ENCODE measurements at regions not wholly inside any gene's neighbourhood (a gene's known extent, or its start where the extent isn't known, plus 50 kb on each side); places are given as distances from the start of the nearest gene placed in this dataset.

DNA sequence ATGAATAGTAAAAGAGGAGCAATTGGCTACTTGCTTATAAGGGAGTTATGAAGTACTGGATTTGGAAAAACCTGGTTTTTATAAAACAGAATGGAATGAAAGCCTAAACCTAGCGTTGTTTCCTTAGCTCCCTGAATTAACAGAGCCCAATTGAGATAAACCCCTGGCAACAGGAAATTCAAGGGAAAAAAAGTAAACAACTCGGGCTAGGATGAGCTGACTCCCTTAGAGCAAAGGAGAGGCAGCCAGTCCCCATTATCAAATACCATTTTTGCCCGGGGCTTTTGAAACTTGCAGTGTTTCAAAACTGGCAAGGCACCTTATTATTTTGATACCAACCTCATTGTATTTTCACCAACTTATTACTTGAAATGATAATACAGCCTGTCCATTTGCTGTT lies 587.5 kb downstream of the CD109 start:
- H3K9me3 ChIP-seq (ENCODE audit: low read depth, low read length): no peaks in the 10 kb centered on the region
- TF ChIP-seq, protein P1, sequence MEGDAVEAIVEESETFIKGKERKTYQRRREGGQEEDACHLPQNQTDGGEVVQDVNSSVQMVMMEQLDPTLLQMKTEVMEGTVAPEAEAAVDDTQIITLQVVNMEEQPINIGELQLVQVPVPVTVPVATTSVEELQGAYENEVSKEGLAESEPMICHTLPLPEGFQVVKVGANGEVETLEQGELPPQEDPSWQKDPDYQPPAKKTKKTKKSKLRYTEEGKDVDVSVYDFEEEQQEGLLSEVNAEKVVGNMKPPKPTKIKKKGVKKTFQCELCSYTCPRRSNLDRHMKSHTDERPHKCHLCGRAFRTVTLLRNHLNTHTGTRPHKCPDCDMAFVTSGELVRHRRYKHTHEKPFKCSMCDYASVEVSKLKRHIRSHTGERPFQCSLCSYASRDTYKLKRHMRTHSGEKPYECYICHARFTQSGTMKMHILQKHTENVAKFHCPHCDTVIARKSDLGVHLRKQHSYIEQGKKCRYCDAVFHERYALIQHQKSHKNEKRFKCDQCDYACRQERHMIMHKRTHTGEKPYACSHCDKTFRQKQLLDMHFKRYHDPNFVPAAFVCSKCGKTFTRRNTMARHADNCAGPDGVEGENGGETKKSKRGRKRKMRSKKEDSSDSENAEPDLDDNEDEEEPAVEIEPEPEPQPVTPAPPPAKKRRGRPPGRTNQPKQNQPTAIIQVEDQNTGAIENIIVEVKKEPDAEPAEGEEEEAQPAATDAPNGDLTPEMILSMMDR (IDR thresholded peaks at IDR 0.05; ENCODE audit: extremely low read depth, low read depth, low read length): no peak
- H3K27ac ChIP-seq (ENCODE audit: low read depth, low read length): no peak overlapping the region
- no peaks in the 10 kb centered on the region for H3K79me2 ChIP-seq (ENCODE audit: insufficient read depth, low read length)
- H4K20me1 ChIP-seq (ENCODE audit: insufficient read depth, low read length): no peaks in the 10 kb centered on the region
- H2AFZ ChIP-seq (ENCODE audit: low read length): no peak overlapping the region
- H3K4me3 ChIP-seq (ENCODE audit: insufficient read depth, low read length): no peak overlapping the region
- no peaks in the 10 kb centered on the region for H3K36me3 ChIP-seq (ENCODE audit: insufficient read depth, low read length)
- no peaks in the 10 kb centered on the region for H3K27me3 ChIP-seq (ENCODE audit: insufficient read depth, low read length)
- no peak overlapping the region for H3K4me2 ChIP-seq (ENCODE audit: insufficient read depth, low read length)
- DNase-seq (ENCODE audit: insufficient read length, low spot score, missing footprints): no peak
- no peaks in the 10 kb centered on the region for H3K4me1 ChIP-seq (ENCODE audit: insufficient read depth, low read length)

GRCh38 chr6:74282143-74282689 lies 586.2 kb downstream of the CD109 start:
- no peak overlapping the region for H3K4me3 ChIP-seq (ENCODE audit: insufficient read depth, low read length)
- no peak overlapping the region for H2AFZ ChIP-seq (ENCODE audit: low read length)
- DNase-seq (ENCODE audit: insufficient read length, low spot score, missing footprints): peak; percentile 13
- H3K9me3 ChIP-seq (ENCODE audit: low read depth, low read length): no peaks in the 10 kb centered on the region
- H3K27me3 ChIP-seq (ENCODE audit: insufficient read depth, low read length): no peaks in the 10 kb centered on the region
- H3K79me2 ChIP-seq (ENCODE audit: insufficient read depth, low read length): no peaks in the 10 kb centered on the region
- H3K27ac ChIP-seq (ENCODE audit: low read depth, low read length): no peak overlapping the region
- H3K4me2 ChIP-seq (ENCODE audit: insufficient read depth, low read length): no peak overlapping the region
- no peaks in the 10 kb centered on the region for H3K36me3 ChIP-seq (ENCODE audit: insufficient read depth, low read length)
- TF ChIP-seq, protein P1 (IDR thresholded peaks at IDR 0.05; ENCODE audit: extremely low read depth, low read depth, low read length): no peak
- H4K20me1 ChIP-seq (ENCODE audit: insufficient read depth, low read length): no peaks in the 10 kb centered on the region
- H3K4me1 ChIP-seq (ENCODE audit: insufficient read depth, low read length): no peaks in the 10 kb centered on the region

DNA sequence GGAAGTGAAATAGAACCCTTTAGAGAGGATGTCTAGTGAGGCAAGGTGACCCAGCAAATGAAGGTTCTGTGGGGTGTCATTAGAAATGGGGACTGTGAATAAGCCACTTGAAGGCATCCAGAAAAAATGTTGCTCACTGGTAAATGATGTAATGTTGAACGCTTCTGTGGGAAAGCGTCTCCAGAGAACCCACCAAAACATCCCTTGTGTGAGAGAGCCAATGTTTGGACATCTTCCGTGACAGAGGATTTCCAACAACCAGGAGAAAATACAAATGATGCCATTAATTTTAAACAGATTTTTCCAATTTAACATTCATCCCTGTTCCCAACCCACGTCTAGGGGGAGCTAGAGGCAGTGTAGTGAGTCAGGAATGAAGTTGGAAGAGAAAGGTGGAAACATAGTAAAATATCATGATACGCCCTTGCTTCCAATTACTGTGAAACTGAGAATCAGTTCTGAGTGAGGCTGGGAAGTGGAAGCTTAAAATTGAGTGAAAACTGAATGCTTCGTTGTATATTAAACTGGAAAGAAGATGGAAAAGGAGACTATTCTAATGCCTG lies 584.2 kb downstream of the CD109 start:
- no peaks in the 10 kb centered on the region for H3K4me1 ChIP-seq (ENCODE audit: insufficient read depth, low read length)
- TF ChIP-seq, protein P1 (IDR thresholded peaks at IDR 0.05; ENCODE audit: extremely low read depth, low read depth, low read length): peak; percentile 48
- H3K9me3 ChIP-seq (ENCODE audit: low read depth, low read length): no peaks in the 10 kb centered on the region
- DNase-seq (ENCODE audit: insufficient read length, low spot score, missing footprints): peak; percentile 50
- no peak overlapping the region for H3K4me2 ChIP-seq (ENCODE audit: insufficient read depth, low read length)
- no peaks in the 10 kb centered on the region for H3K79me2 ChIP-seq (ENCODE audit: insufficient read depth, low read length)
- no peaks in the 10 kb centered on the region for H3K36me3 ChIP-seq (ENCODE audit: insufficient read depth, low read length)
- H3K4me3 ChIP-seq (ENCODE audit: insufficient read depth, low read length): no peak overlapping the region
- peak overlapping the region; percentile 7 for H2AFZ ChIP-seq (ENCODE audit: low read length)
- H3K27ac ChIP-seq (ENCODE audit: low read depth, low read length): no peak overlapping the region
- H4K20me1 ChIP-seq (ENCODE audit: insufficient read depth, low read length): no peaks in the 10 kb centered on the region
- H3K27me3 ChIP-seq (ENCODE audit: insufficient read depth, low read length): no peaks in the 10 kb centered on the region

DNA sequence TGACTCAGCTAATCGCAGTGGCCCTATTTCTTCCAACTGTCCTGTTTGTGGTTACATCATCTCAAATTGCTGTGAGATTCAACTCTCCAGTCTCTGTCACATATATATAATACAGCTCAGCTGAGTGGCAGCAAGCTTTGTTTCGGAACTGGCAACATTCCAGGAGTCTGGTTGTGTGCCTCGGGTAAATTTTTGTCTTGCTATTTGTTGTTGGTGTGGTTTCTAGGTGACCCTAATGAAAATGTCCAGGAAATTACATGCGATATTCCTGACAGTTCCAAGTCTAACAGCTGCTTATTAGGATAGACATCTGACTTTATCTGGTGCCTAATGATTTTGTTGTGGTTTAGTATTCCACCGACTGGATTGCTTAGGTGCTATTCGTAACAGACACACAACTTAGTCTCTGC lies 581.8 kb downstream of the CD109 start:
- Histone ChIP-seq H3K9me3 (ENCODE audit: low read depth, low read length) (no peaks in the 10 kb centered on the region), H3K4me2 (ENCODE audit: insufficient read depth, low read length) (no peak overlapping the region), H3K36me3 (ENCODE audit: insufficient read depth, low read length) (no peaks in the 10 kb centered on the region), H3K4me1 (ENCODE audit: insufficient read depth, low read length) (no peaks in the 10 kb centered on the region), H3K27ac (ENCODE audit: low read depth, low read length) (no peak overlapping the region), H2AFZ (ENCODE audit: low read length) (peak overlapping the region; percentile 27), H4K20me1 (ENCODE audit: insufficient read depth, low read length) (no peaks in the 10 kb centered on the region), H3K4me3 (ENCODE audit: insufficient read depth, low read length) (no peak overlapping the region), H3K79me2 (ENCODE audit: insufficient read depth, low read length) (no peaks in the 10 kb centered on the region), H3K27me3 (ENCODE audit: insufficient read depth, low read length) (no peaks in the 10 kb centered on the region)
- no peak for DNase-seq (ENCODE audit: insufficient read length, low spot score, missing footprints)
- TF ChIP-seq, protein P1 (IDR thresholded peaks at IDR 0.05; ENCODE audit: extremely low read depth, low read depth, low read length): no peak

Data from osteoblast (primary cell).